GM21526 (cell line): ENCODE measurements at regions not wholly inside any gene's neighbourhood (a gene's known extent, or its start where the extent isn't known, plus 50 kb on each side); places are given as distances from the start of the nearest gene placed in this dataset.
"Not testable (repeated sequence)": the region's sequence is repeated elsewhere in the genome, so short reads cannot be mapped to it uniquely, and the experiment has no call there.

Experiments used
- ATAC-seq: cut with Tn5 transposase; IDR thresholded peaks from one replicate; pipeline ENCODE4 v1.9.1; 2021; ENCODE audit warnings: moderate library complexity; ENCODE audit not compliant: unreplicated experiment, low FRiP score

GRCh38 chrX:63186137-63186536, 165.0 kb downstream of the SPIN4 start:
- ATAC-seq: no peak

GRCh38 chrX:63179852-63180251, 171.3 kb downstream of the SPIN4 start:
- not testable (repeated sequence) for ATAC-seq

- ATAC-seq: not testable (repeated sequence)
Observed at GRCh38 chrX:63176578-63176977, 174.6 kb downstream of the SPIN4 start.

- ATAC-seq: not testable (repeated sequence)
Observed at GRCh38 chrX:63173841-63174718, 177.1 kb downstream of the SPIN4 start.

GRCh38 chrX:63169416-63169815, 181.7 kb downstream of the SPIN4 start:
- ATAC-seq: not testable (repeated sequence)

- peak; percentile 63 for ATAC-seq
Observed at GRCh38 chrX:63168949-63169348, 182.2 kb downstream of the SPIN4 start.

- ATAC-seq: not testable (repeated sequence)
Observed at GRCh38 chrX:63167002-63167401, 184.1 kb downstream of the SPIN4 start.

- ATAC-seq: not testable (repeated sequence)
Observed at GRCh38 chrX:63160994-63161393, 190.1 kb downstream of the SPIN4 start.

- ATAC-seq: not testable (repeated sequence)
Observed at GRCh38 chrX:63160340-63160739, 190.8 kb downstream of the SPIN4 start.

GRCh38 chrX:63145526-63145925, 205.6 kb downstream of the SPIN4 start:
- not testable (repeated sequence) for ATAC-seq

- ATAC-seq: not testable (repeated sequence)
Observed at GRCh38 chrX:63142588-63142987, 208.5 kb downstream of the SPIN4 start.

GRCh38 chrX:63135859-63136258, 215.3 kb downstream of the SPIN4 start:
- ATAC-seq: not testable (repeated sequence)

GRCh38 chrX:63128509-63128908, 222.6 kb downstream of the SPIN4 start:
- peak; percentile 91 for ATAC-seq

- no peak for ATAC-seq
Observed at GRCh38 chrX:63115196-63115595, 235.9 kb downstream of the SPIN4 start.

GRCh38 chrX:63101879-63102620, 249.1 kb downstream of the SPIN4 start:
- ATAC-seq: no peak

GRCh38 chrX:63058204-63058603, 292.9 kb downstream of the SPIN4 start:
- ATAC-seq: no peak

- no peak for ATAC-seq
Observed at GRCh38 chrX:63050225-63050624, 300.9 kb downstream of the SPIN4 start.

- no peak for ATAC-seq
Observed at GRCh38 chrX:63032811-63033210, 318.3 kb downstream of the SPIN4 start.

- ATAC-seq: no peak
Observed at GRCh38 chrX:63013549-63013948, 337.6 kb downstream of the SPIN4 start.

- no peak for ATAC-seq
Observed at GRCh38 chrX:63012574-63012973, 338.6 kb downstream of the SPIN4 start.

GRCh38 chrX:63000196-63000595, 350.9 kb downstream of the SPIN4 start:
- not testable (repeated sequence) for ATAC-seq
